Fibroblast of the aortic adventitia (primary cell): ENCODE measurements at regions not wholly inside any gene's neighbourhood (a gene's known extent, or its start where the extent isn't known, plus 50 kb on each side); places are given as distances from the start of the nearest gene placed in this dataset.

Experiments
- DNase-seq: peaks from one replicate; pipeline ENCODE4 v3.0.0-alpha.2; 2010; ENCODE audit warnings: low read depth
- H3K4me3 ChIP-seq: 2 replicates; pipeline ENCODE4 v1.5.1; 2011; ENCODE audit warnings: low read depth, mild to moderate bottlenecking, control low read depth, low read length, moderate library complexity
- CTCF ChIP-seq: IDR thresholded peaks from 2 replicates; pipeline ENCODE4 v1.5.1; 2011; ENCODE audit warnings: mild to moderate bottlenecking, low read length, control low read depth, inconsistent platforms; ENCODE audit not compliant: insufficient read depth

- DNase-seq: peak; percentile 47
- TF ChIP-seq CTCF: peak; percentile 15
- no peak overlapping the region for H3K4me3 ChIP-seq
Measured at GRCh38 chr1:29453502-29454240, 217.3 kb downstream of the PTPRU start.

- TF ChIP-seq CTCF: no peak
- DNase-seq: no peak
- no peak overlapping the region for H3K4me3 ChIP-seq
Measured at GRCh38 chr1:29452463-29453230, 216.3 kb downstream of the PTPRU start.

GRCh38 chr1:29451368-29451892 lies 215.1 kb downstream of the PTPRU start:
- no peak for TF ChIP-seq CTCF
- H3K4me3 ChIP-seq: no peak overlapping the region
- no peak for DNase-seq

- H3K4me3 ChIP-seq: no peak overlapping the region
- no peak for TF ChIP-seq CTCF
- DNase-seq: no peak
Measured at GRCh38 chr1:29450591-29450990, 214.3 kb downstream of the PTPRU start.

- no peak for TF ChIP-seq CTCF
- no peak overlapping the region for H3K4me3 ChIP-seq
- no peak for DNase-seq
Measured at GRCh38 chr1:29448456-29449235, 212.3 kb downstream of the PTPRU start.

- no peak for DNase-seq
- no peak for TF ChIP-seq CTCF
Measured at GRCh38 chr1:29447368-29447767, 211.0 kb downstream of the PTPRU start.

More at GRCh38 chr1:29447368-29447767, 211.0 kb downstream of the PTPRU start:
- H3K4me3 ChIP-seq: no peak overlapping the region
